Suppressor macrophage treated with lipopolysaccharide for 1 hour (primary cell): ENCODE measurements at regions not wholly inside any gene's neighbourhood (a gene's known extent, or its start where the extent isn't known, plus 50 kb on each side); places are given as distances from the start of the nearest gene placed in this dataset.
"Not testable (repeated sequence)": the region's sequence is repeated elsewhere in the genome, so short reads cannot be mapped to it uniquely, and the experiment has no call there.

Experiments
- DNase-seq, 3 donors: peaks; one replicate each; pipeline ENCODE4 v3.0.0-alpha.2; 2020 to 2022

- not testable (repeated sequence) for DNase-seq
Observed at GRCh38 chr10:59053502-59053901, 122.9 kb upstream of the PHYHIPL start.

GRCh38 chr10:59055045-59055444 lies 121.4 kb upstream of the PHYHIPL start:
- DNase-seq: no peak

GRCh38 chr10:59057345-59057744 lies 119.1 kb upstream of the PHYHIPL start:
- DNase-seq: no peak

- DNase-seq: no peak
Observed at GRCh38 chr10:59060852-59061251, 115.6 kb upstream of the PHYHIPL start.

- no peak for DNase-seq
Observed at GRCh38 chr10:59063491-59063890, 113.0 kb upstream of the PHYHIPL start.

GRCh38 chr10:59064080-59064692 lies 112.3 kb upstream of the PHYHIPL start:
- no peak for DNase-seq

DNA sequence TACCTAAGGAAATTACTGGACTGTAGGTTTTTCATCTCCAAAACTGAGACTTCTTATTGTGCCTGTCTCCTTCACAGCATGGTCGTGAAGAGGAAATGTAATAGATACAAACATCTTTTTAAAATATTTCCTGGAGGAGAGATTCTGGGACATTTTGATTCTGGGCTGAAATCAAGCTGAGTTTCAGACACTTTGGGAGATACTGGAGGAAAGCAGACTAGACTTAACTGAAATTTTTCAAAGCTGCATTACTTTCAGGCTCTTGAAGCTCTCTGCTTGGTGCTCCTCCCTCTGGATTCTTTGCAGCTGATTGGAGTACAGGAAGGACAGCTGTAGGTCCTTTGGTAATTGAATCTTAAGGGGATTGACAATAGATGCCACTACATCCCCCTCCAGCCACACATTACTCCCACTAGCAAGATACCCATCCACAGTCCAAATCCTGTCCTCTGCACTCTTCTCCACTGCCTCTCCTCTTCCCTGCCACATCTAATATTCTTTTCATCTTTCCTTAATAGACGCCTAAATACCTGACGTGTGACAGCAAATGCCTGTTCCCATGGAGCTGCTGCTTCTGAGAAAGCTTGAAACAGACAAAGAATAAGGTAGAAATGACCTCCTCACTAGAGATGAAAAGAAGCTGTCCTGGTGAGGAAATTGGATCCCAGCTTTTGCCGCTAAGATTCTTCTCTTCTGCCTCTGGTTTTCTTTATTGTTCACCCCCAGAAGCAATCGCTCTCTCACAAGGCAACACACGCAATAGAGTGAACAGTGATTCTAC lies 111.5 kb upstream of the PHYHIPL start:
- no peak for DNase-seq

GRCh38 chr10:59068581-59069191 lies 107.8 kb upstream of the PHYHIPL start:
- no peak for DNase-seq

DNA sequence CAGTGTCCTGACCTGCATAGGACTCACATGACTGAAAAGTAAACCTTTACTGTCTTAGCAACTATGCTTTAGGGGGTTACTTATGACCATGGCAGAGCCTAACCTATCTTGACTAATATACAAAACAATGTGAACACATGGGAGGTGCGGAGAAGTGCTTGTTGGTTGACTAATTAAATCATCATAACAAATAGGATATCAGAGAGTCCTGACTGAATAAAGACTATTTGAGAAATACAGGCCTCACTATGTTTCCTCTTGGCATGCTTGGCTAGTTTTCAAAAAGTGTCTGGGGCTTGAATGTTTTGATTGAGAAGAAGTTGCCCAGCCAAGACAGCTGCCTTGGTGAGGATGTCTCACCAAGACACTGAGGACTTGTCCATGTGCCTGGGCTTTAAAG lies 104.4 kb upstream of the PHYHIPL start:
- no peak for DNase-seq

DNA sequence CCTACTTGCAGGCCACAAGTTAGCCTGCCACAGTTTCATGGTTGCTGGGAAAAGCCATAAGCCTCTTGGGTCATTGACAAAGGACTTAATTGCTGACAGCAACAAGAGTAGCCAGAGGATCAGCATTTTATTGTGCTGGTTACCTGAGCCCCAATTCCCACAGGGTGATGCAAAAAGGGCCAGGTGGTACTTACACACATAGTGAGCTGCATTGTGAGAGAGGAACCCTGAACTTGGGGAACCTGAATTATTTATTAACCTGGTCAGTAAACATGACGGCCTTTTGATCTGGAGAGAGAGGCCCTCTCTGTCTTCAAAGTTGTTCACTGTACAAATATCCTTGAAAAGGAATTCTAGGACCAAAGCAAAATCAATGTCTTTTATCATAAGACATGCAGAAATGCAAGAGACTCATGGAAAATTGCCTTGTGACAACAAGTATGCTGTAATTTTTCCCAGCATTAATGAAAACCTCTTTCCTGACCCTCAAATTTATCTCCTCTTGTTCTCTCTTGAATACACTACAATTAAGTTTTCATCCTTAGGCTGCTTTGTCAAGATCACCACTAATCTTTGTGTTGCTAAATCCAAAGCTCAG lies 102.9 kb upstream of the PHYHIPL start:
- DNase-seq: no peak

- DNase-seq: no peak
Observed at GRCh38 chr10:59075576-59075975, 100.9 kb upstream of the PHYHIPL start.

- DNase-seq: no peak
Observed at GRCh38 chr10:59077855-59078254, 98.6 kb upstream of the PHYHIPL start.

DNA sequence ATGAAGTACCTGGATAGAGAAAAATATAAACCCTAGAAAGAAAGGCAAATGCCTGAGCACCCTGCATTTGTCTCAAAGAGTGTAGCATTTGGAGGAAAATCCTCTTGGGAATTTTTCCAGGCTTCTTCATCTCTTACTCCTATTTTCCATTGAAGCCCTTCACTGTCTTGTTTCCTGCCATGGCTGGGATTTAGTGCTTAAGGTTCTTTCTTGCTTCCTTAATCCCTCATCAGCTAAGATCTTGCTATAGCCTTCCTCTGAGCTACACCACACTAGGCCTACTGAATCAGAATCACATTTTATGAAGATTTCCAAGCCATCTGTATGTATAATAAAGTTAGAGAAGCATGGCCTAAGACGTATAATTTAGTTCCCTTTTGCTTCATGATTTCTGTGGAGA lies 97.5 kb upstream of the PHYHIPL start:
- no peak for DNase-seq

GRCh38 chr10:59079386-59080226 lies 96.8 kb upstream of the PHYHIPL start:
- DNase-seq: no peak

DNA sequence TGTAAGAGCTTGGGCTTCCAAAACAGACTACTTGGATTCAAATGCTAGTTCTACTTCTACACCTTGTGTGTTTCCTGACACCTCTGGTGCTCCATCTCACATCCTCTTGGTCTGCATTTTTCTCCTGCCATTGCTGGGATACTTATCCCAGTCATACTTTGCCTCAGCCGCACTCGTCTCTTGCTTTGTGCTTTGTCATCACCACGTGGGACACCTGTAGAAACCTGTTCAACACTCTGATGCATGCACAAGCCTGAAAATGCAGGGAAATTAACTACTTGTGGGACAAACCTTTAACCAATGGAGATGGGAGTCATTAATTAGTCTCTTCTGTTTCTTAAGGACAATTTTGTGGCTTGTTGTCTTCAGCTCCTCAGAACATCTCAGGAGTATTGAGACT lies 94.2 kb upstream of the PHYHIPL start:
- DNase-seq: no peak

GRCh38 chr10:59085054-59085453 lies 91.4 kb upstream of the PHYHIPL start:
- DNase-seq: no peak

DNA sequence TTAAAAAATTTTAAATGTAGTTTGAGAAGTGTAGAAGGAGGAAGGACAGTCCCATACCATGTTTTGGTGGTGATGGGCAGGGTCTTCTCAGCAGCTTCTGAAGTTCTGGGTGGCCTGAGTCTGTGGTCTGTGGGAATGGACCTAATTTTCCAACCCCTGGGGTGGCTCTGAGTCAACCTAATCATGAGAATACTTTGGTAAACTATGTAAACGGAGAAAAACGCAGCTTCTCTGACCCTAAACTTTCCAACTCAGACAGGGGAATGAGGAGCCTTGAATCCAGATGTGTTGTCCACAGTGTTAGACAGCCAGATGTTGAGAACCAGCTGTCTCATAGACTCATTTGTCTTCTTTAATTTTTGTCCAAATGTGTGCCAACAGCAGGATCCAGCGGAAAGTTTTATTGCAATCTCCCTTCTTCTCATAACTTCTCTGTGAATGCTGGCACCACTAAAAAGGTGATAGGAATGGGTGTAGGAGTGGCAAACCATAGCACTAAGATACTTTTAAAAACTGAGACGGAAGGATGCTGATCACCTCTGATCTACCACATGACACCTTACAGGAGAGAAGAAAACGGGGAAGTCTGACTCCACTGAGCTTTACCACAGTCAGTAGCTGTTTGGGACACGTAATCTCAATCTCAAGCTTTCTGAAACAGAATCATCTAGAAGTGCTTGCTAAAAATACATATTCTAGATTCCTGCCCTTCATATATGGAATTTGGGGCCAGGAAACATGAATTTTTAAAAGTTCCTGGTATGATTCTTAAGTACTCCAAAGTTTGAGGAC lies 90.5 kb upstream of the PHYHIPL start:
- no peak for DNase-seq

DNA sequence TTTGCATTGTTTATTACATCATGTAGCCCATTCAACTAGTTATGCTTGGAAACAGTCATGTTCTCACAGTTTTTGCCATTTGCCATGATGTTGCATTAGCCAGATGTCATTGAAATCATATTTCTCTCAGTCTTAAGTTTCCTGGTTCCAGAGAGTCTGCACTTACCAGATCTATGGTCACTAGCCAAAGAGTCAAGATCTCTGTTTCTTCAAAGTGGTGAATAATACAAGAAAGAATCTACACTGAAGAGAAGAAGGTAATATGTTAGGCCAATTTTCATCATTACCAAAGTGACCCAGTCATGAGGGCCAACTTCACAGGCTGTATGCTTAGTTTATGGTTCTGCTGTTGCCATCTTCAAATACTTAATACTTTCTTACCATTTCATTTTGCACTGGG lies 89.0 kb upstream of the PHYHIPL start:
- no peak for DNase-seq

DNA sequence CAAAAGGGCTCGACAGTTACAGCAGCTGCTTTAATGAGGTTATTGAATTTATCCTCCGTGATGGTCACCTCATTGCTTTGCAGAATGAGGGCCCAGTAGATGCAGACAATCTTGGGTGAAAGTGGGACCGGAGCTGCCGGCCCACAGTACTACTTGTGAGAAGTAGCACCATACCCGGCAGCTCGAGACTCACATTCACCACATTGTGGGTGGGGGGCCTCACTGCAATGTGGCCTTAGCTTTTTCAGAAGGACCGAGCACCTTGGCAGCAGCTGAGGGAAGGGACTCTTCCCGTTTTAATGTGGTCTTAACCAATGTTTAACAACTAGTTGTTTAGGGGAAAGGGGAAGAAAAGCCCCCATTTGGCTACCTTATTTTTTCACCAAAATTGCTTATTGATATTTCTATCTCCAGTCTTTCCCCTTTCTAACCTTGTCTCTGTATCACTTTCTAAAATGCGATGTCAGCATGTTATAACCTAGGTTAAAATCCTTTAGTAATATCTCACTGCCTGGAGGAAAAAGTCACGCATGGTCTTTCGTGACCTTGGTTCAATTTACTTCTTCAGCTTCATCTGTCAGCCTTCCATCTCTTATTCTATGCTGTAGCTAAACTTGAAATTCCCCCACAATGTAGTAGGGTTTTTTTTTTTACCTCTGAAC lies 87.4 kb upstream of the PHYHIPL start:
- no peak for DNase-seq

GRCh38 chr10:59090817-59091622 lies 85.4 kb upstream of the PHYHIPL start:
- DNase-seq: no peak

DNA sequence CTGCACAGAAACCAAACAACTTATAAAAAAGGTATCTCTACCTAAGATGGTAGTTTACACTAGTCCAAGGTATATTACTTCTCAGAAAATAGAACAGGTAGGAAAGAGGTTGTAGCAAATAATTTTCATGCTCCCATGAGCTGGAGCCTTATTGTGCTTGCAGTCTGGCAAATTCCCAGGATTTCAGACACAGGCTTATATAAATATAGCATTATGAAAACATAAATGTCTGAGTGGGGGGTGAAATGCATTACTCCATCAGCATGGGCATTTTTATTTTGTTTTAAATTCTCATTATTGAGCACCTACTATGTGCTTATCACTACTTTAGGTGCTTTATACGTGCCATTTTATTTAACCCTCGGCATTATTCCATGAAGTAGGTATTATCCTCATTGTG lies 83.0 kb upstream of the PHYHIPL start:
- DNase-seq: no peak
